ENCODE measurements at regions not wholly inside any gene's neighbourhood (a gene's known extent, or its start where the extent isn't known, plus 50 kb on each side); places are given as distances from the start of the nearest gene placed in this dataset.
"Not testable (repeated sequence)": the region's sequence is repeated elsewhere in the genome, so short reads cannot be mapped to it uniquely, and the experiment has no call there.

DNA sequence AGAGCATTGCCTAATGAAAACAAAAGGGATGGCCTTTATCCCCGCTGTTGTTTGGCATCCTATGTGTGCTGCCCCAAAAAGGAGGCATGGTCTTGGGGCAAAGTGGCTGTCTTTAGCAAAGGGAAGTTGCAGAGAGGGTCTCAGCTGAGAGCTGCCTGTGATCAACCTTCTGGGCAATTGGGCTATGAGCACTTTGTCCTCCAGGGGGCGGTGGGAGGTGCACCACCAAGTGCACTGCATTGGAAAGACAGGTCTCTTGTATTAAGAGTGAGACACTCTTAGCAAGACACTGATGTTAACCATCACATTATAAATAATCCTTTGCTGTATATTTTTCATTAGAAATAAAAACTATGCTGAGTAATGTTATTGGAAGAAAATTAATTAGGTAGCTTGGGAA, 314.8 kb downstream of the POM121L12 start:
- Histone ChIP-seq H3K27ac (ENCODE audit: low read depth in 2 of 2, low read length in 1 of 2) (no peak overlapping the region), H3K9me3 (ENCODE audit: control insufficient read depth in 2 of 2, insufficient read depth in 1 of 2, low read depth in 1 of 2, low read length in 1 of 2) (peaks cover 0 to 2% of the 10 kb centered on the region in 2 donors), H3K27me3 (ENCODE audit: control insufficient read depth in 1 of 2, insufficient read depth in 2 of 2, low read length in 2 of 2) (no peaks in the 10 kb centered on the region), H3K4me1 (ENCODE audit: control insufficient read depth in 2 of 2, insufficient read depth in 2 of 2, low read length in 1 of 2) (no peaks in the 10 kb centered on the region), H3K4me3 (ENCODE audit: low read depth in 1 of 2, low read length in 2 of 2) (no peak overlapping the region), H3K36me3 (ENCODE audit: control insufficient read depth in 2 of 2, insufficient read depth in 2 of 2, low read length in 1 of 2) (no peaks in the 10 kb centered on the region)
- 22 to 26% methylated on average over 2 of the region's 2 CpGs for WGBS, 2 donors

DNA sequence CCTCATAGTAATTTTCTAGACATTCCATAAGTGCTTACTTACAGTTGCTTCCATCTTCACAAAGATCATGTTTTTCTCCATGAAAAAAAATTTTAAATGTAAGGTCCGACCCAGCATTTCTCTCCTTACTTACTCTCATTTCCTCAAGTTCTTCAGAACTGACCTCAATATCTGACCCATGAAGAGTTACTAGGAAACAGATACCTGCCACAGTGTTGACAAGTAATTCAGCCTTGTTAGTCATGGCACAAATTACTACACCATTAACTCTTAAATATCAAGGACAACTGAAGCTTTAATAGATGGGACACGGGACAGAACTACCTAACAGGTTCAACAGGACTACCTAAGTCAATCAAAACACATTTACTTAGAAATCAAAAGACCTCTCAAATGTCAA, 316.2 kb downstream of the POM121L12 start:
- Histone ChIP-seq H3K9me3 (ENCODE audit: control insufficient read depth in 2 of 2, insufficient read depth in 1 of 2, low read depth in 1 of 2, low read length in 1 of 2) (peaks cover 0 to 2% of the 10 kb centered on the region in 2 donors), H3K36me3 (ENCODE audit: control insufficient read depth in 2 of 2, insufficient read depth in 2 of 2, low read length in 1 of 2) (no peaks in the 10 kb centered on the region), H3K27me3 (ENCODE audit: control insufficient read depth in 1 of 2, insufficient read depth in 2 of 2, low read length in 2 of 2) (no peaks in the 10 kb centered on the region), H3K4me1 (ENCODE audit: control insufficient read depth in 2 of 2, insufficient read depth in 2 of 2, low read length in 1 of 2) (no peaks in the 10 kb centered on the region), H3K27ac (ENCODE audit: low read depth in 2 of 2, low read length in 1 of 2) (no peak overlapping the region), H3K4me3 (ENCODE audit: low read depth in 1 of 2, low read length in 2 of 2) (no peak overlapping the region)
- WGBS, 2 donors, result 62 to 73% methylated on average over 2 of the region's 2 CpGs

- no peak overlapping the region for H3K4me3 ChIP-seq (ENCODE audit: low read depth in 1 of 2, low read length in 2 of 2)
- H3K9me3 ChIP-seq (ENCODE audit: control insufficient read depth in 2 of 2, insufficient read depth in 1 of 2, low read depth in 1 of 2, low read length in 1 of 2), result no peaks in the 10 kb centered on the region
- 78 to 82% methylated on average over 2 of the region's 2 CpGs for whole genome bisulfite sequencing, 2 donors
- no peaks in the 10 kb centered on the region for H3K36me3 ChIP-seq (ENCODE audit: control insufficient read depth in 2 of 2, insufficient read depth in 2 of 2, low read length in 1 of 2)
- H3K4me1 ChIP-seq (ENCODE audit: control insufficient read depth in 2 of 2, insufficient read depth in 2 of 2, low read length in 1 of 2), result no peaks in the 10 kb centered on the region
- H3K27ac ChIP-seq (ENCODE audit: low read depth in 2 of 2, low read length in 1 of 2), result no peak overlapping the region
- H3K27me3 ChIP-seq (ENCODE audit: control insufficient read depth in 1 of 2, insufficient read depth in 2 of 2, low read length in 2 of 2), result no peaks in the 10 kb centered on the region
These were observed 322.8 kb downstream of the POM121L12 start for GRCh38 chr7:53358269-53358668.

DNA sequence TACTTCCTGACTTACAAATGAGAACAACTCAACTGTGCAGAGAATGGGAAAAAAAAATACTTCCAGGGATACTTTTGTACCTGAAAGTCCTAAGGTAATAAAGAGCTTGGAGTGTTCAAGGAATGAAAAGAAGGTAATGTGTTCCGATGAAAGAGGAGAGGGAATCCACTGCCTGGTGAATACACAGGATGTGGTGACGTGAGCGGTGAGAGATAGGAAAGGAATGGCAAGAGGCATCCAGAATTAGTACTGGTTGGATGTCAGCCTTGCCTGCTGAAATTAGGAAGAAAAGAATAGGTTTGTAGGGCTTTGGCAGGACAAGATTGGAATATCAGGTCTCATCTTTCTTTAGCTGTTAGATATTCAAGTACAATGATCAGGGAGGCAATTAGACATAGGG, 347.7 kb downstream of the POM121L12 start:
- 90 to 97% methylated on average over 3 of the region's 3 CpGs for WGBS, 2 donors
- H3K9me3 ChIP-seq (ENCODE audit: control insufficient read depth in 2 of 2, insufficient read depth in 1 of 2, low read depth in 1 of 2, low read length in 1 of 2), result peaks cover 4 to 8% of the 10 kb centered on the region in 2 donors

DNA sequence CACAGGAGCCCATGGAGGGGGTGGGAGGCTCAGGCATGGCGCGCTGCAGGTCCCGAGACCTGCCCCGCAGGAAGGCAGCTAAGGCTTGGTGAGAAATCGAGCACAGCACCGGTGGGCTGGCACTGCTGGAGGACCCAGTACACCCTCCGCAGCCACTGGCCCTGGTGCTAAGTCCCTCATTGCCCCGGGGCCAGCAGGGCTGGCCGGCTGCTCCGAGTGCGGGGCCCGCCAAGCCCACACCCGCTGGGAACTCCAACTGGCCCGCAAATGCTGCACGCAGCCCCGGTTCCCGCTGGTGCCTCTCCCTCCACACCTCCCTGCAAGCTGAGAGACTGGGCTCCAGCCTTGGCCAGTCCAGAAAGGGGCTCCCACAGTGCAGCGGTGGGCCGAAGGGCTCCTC, 349.8 kb downstream of the POM121L12 start:
- not testable (repeated sequence) for H3K4me1 ChIP-seq (ENCODE audit: control insufficient read depth in 2 of 2, insufficient read depth in 2 of 2, low read length in 1 of 2); H3K4me3 ChIP-seq (ENCODE audit: low read depth in 1 of 2, low read length in 2 of 2); H3K27ac ChIP-seq (ENCODE audit: low read depth in 2 of 2, low read length in 1 of 2); H3K27me3 ChIP-seq (ENCODE audit: control insufficient read depth in 1 of 2, insufficient read depth in 2 of 2, low read length in 2 of 2); H3K36me3 ChIP-seq (ENCODE audit: control insufficient read depth in 2 of 2, insufficient read depth in 2 of 2, low read length in 1 of 2); H3K9me3 ChIP-seq (ENCODE audit: control insufficient read depth in 2 of 2, insufficient read depth in 1 of 2, low read depth in 1 of 2, low read length in 1 of 2)
- WGBS, 2 donors, result 92 to 93% methylated on average over 19 of the region's 19 CpGs

More for the DNA sequence above, 347.7 kb downstream of the POM121L12 start:
- no peaks in the 10 kb centered on the region for H3K4me1 ChIP-seq (ENCODE audit: control insufficient read depth in 2 of 2, insufficient read depth in 2 of 2, low read length in 1 of 2)
- no peaks in the 10 kb centered on the region for H3K27me3 ChIP-seq (ENCODE audit: control insufficient read depth in 1 of 2, insufficient read depth in 2 of 2, low read length in 2 of 2)
- no peaks in the 10 kb centered on the region for H3K36me3 ChIP-seq (ENCODE audit: control insufficient read depth in 2 of 2, insufficient read depth in 2 of 2, low read length in 1 of 2)
- no peak overlapping the region for H3K27ac ChIP-seq (ENCODE audit: low read depth in 2 of 2, low read length in 1 of 2)
- H3K4me3 ChIP-seq (ENCODE audit: low read depth in 1 of 2, low read length in 2 of 2), result no peak overlapping the region

DNA sequence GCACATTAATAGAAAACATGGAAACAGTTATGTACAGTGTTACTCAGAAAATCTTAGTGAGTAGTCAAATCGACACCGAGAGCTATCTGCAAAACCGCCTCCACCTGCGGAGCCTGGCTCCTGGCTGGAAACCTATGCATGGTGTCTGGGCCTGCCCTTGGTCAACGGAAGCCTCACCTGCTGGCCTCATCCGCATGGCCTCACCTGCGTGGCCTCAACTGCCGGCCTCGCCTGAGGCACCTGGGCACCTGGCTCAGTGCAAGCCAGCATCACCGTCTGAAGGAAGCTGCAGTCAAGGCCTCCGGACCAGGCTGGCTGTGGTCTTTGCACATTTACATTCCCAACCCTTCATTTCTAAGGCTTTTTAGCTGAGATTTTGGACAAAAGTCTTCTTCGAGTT, 352.1 kb downstream of the POM121L12 start:
- Histone ChIP-seq H3K36me3 (ENCODE audit: control insufficient read depth in 2 of 2, insufficient read depth in 2 of 2, low read length in 1 of 2) (no peaks in the 10 kb centered on the region), H3K27ac (ENCODE audit: low read depth in 2 of 2, low read length in 1 of 2) (no peak overlapping the region), H3K27me3 (ENCODE audit: control insufficient read depth in 1 of 2, insufficient read depth in 2 of 2, low read length in 2 of 2) (no peaks in the 10 kb centered on the region), H3K4me1 (ENCODE audit: control insufficient read depth in 2 of 2, insufficient read depth in 2 of 2, low read length in 1 of 2) (no peaks in the 10 kb centered on the region), H3K4me3 (ENCODE audit: low read depth in 1 of 2, low read length in 2 of 2) (no peak overlapping the region), H3K9me3 (ENCODE audit: control insufficient read depth in 2 of 2, insufficient read depth in 1 of 2, low read depth in 1 of 2, low read length in 1 of 2) (peaks cover 4 to 8% of the 10 kb centered on the region in 2 donors)
- WGBS, 2 donors, result 91 to 94% methylated on average over 12 of the region's 12 CpGs

- H3K4me3 ChIP-seq (ENCODE audit: low read depth in 1 of 2, low read length in 2 of 2), result no peak overlapping the region
- H3K27me3 ChIP-seq (ENCODE audit: control insufficient read depth in 1 of 2, insufficient read depth in 2 of 2, low read length in 2 of 2), result no peaks in the 10 kb centered on the region
- H3K27ac ChIP-seq (ENCODE audit: low read depth in 2 of 2, low read length in 1 of 2), result no peak overlapping the region
- no peaks in the 10 kb centered on the region for H3K9me3 ChIP-seq (ENCODE audit: control insufficient read depth in 2 of 2, insufficient read depth in 1 of 2, low read depth in 1 of 2, low read length in 1 of 2)
- no peaks in the 10 kb centered on the region for H3K36me3 ChIP-seq (ENCODE audit: control insufficient read depth in 2 of 2, insufficient read depth in 2 of 2, low read length in 1 of 2)
- H3K4me1 ChIP-seq (ENCODE audit: control insufficient read depth in 2 of 2, insufficient read depth in 2 of 2, low read length in 1 of 2), result no peaks in the 10 kb centered on the region
- 55 to 61% methylated on average over 2 of the region's 2 CpGs for WGBS, 2 donors
These were observed 362.5 kb downstream of the POM121L12 start for GRCh38 chr7:53397911-53398310.

DNA sequence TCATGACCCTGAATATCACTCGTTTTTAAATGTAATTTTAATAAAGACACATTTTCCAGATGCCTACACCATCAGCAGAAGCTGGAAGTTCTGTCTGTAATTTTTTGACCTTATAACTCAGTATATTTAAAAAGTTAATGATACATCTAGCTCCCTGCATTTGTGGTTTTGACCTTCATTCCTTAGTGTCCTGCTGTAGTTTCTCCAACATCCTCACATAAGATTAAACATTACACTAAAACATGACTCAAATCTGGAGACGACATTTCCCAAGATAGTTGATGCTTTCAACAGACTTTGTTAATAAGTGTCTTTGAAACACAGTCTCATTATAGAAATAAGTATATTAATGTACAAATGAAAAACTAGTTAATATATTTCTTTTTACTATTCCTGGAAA, 363.1 kb downstream of the POM121L12 start:
- H3K4me3 ChIP-seq (ENCODE audit: low read depth in 1 of 2, low read length in 2 of 2), result no peak overlapping the region
- WGBS, 2 donors, result 48 to 57% methylated on average over 2 of the region's 2 CpGs
- no peak overlapping the region for H3K27ac ChIP-seq (ENCODE audit: low read depth in 2 of 2, low read length in 1 of 2)
- no peaks in the 10 kb centered on the region for H3K27me3 ChIP-seq (ENCODE audit: control insufficient read depth in 1 of 2, insufficient read depth in 2 of 2, low read length in 2 of 2)
- no peaks in the 10 kb centered on the region for H3K9me3 ChIP-seq (ENCODE audit: control insufficient read depth in 2 of 2, insufficient read depth in 1 of 2, low read depth in 1 of 2, low read length in 1 of 2)
- H3K4me1 ChIP-seq (ENCODE audit: control insufficient read depth in 2 of 2, insufficient read depth in 2 of 2, low read length in 1 of 2), result no peaks in the 10 kb centered on the region
- no peaks in the 10 kb centered on the region for H3K36me3 ChIP-seq (ENCODE audit: control insufficient read depth in 2 of 2, insufficient read depth in 2 of 2, low read length in 1 of 2)

DNA sequence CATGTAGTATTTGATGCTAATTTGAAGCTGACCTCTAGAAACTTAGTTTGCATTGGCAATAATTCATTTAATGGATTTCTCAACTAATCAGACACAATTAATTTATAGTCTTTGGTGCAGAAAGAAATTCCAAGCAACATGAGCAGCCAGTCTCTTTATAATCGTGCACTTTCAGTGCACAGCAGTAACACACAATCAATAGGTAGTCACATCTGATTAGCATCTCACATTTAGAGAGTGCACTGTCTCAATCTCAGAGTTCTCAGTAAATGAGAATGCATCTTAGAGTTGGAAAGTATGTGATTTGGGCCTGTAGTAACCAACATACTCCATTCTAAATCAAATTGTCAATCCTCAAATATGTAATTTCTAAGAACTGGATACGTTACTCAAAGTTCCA, 377.6 kb downstream of the POM121L12 start:
- WGBS, 2 donors, result 76 to 85% methylated on average over 2 of the region's 2 CpGs
- no peaks in the 10 kb centered on the region for H3K9me3 ChIP-seq (ENCODE audit: control insufficient read depth in 2 of 2, insufficient read depth in 1 of 2, low read depth in 1 of 2, low read length in 1 of 2)
- no peak overlapping the region for H3K4me3 ChIP-seq (ENCODE audit: low read depth in 1 of 2, low read length in 2 of 2)
- H3K27me3 ChIP-seq (ENCODE audit: control insufficient read depth in 1 of 2, insufficient read depth in 2 of 2, low read length in 2 of 2), result no peaks in the 10 kb centered on the region
- H3K27ac ChIP-seq (ENCODE audit: low read depth in 2 of 2, low read length in 1 of 2), result no peak overlapping the region
- no peaks in the 10 kb centered on the region for H3K4me1 ChIP-seq (ENCODE audit: control insufficient read depth in 2 of 2, insufficient read depth in 2 of 2, low read length in 1 of 2)
- H3K36me3 ChIP-seq (ENCODE audit: control insufficient read depth in 2 of 2, insufficient read depth in 2 of 2, low read length in 1 of 2), result no peaks in the 10 kb centered on the region

GRCh38 chr7:53415816-53416215, 380.4 kb downstream of the POM121L12 start:
- no peaks in the 10 kb centered on the region for H3K27me3 ChIP-seq (ENCODE audit: control insufficient read depth in 1 of 2, insufficient read depth in 2 of 2, low read length in 2 of 2)
- no peak overlapping the region for H3K4me3 ChIP-seq (ENCODE audit: low read depth in 1 of 2, low read length in 2 of 2)
- H3K27ac ChIP-seq (ENCODE audit: low read depth in 2 of 2, low read length in 1 of 2), result no peak overlapping the region
- no peaks in the 10 kb centered on the region for H3K4me1 ChIP-seq (ENCODE audit: control insufficient read depth in 2 of 2, insufficient read depth in 2 of 2, low read length in 1 of 2)
- H3K9me3 ChIP-seq (ENCODE audit: control insufficient read depth in 2 of 2, insufficient read depth in 1 of 2, low read depth in 1 of 2, low read length in 1 of 2), result no peaks in the 10 kb centered on the region
- no peaks in the 10 kb centered on the region for H3K36me3 ChIP-seq (ENCODE audit: control insufficient read depth in 2 of 2, insufficient read depth in 2 of 2, low read length in 1 of 2)
- 94 to 96% methylated on average over 2 of the region's 2 CpGs for WGBS, 2 donors
